ENCODE measurements at regions not wholly inside any gene's neighbourhood (a gene's known extent, or its start where the extent isn't known, plus 50 kb on each side); places are given as distances from the start of the nearest gene placed in this dataset.

GRCh38 chr2:209062210-209062609 lies 361.6 kb upstream of the MAP2 start:
- no peaks in the 10 kb centered on the region for H4K20me1 ChIP-seq (ENCODE audit: insufficient read depth, low read length)
- no peaks in the 10 kb centered on the region for H3K4me1 ChIP-seq (ENCODE audit: insufficient read depth, low read length)
- no peak for ATAC-seq (ENCODE audit: insufficient read depth, low read depth)
- no peaks in the 10 kb centered on the region for H3K27me3 ChIP-seq (ENCODE audit: insufficient read depth, low read length, poor library complexity)
- no peak overlapping the region for H3K4me2 ChIP-seq (ENCODE audit: insufficient read depth, low read length)
- no peak overlapping the region for H3K9ac ChIP-seq (ENCODE audit: low read depth, low read length)
- no peaks in the 10 kb centered on the region for H3K36me3 ChIP-seq (ENCODE audit: insufficient read depth, low read length)
- no peak overlapping the region for H3K27ac ChIP-seq (ENCODE audit: low read length)
- no peak overlapping the region for H3K4me3 ChIP-seq (ENCODE audit: low read depth in 1 of 2, low read length in 2 of 2)
- no peak overlapping the region for H2AFZ ChIP-seq (ENCODE audit: low read depth, low read length)
- no peaks in the 10 kb centered on the region for H3K79me2 ChIP-seq (ENCODE audit: insufficient read depth, low read length)
- H3K9me3 ChIP-seq (ENCODE audit: insufficient read depth, low read length, severe bottlenecking) = no peaks in the 10 kb centered on the region
- no peak for TF ChIP-seq CTCF (IDR thresholded peaks at IDR 0.05; ENCODE audit: borderline replicate concordance, extremely low read depth, low read length, poor library complexity, severe bottlenecking)
- TF ChIP-seq EZH2 (IDR thresholded peaks at IDR 0.05; ENCODE audit: borderline replicate concordance, low read depth, low read length, severe bottlenecking) = no peak
- DNase-seq = no peak

DNA sequence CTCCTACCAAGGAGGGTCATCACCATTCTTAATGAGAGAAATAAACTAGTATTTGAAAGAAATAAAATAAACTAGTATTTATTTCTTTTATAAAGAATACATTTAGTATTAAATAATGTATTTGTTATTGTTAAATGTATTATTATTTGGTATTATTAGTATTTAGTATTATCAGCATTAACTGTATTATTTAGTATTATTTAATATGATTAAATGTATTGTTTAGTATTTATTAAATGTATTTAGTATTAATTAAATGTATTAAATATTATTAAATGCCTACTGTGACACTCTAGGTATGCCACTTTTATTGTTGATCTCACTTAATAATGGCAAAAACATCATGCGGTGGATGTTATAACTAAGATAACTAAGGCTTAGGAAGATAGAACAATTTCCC lies 353.6 kb upstream of the MAP2 start:
- no peaks in the 10 kb centered on the region for H3K36me3 ChIP-seq (ENCODE audit: insufficient read depth, low read length)
- H3K27ac ChIP-seq (ENCODE audit: low read length) = no peak overlapping the region
- no peak overlapping the region for H3K4me3 ChIP-seq (ENCODE audit: low read depth in 1 of 2, low read length in 2 of 2)
- no peak for TF ChIP-seq CTCF (IDR thresholded peaks at IDR 0.05; ENCODE audit: borderline replicate concordance, extremely low read depth, low read length, poor library complexity, severe bottlenecking)
- TF ChIP-seq EZH2 (IDR thresholded peaks at IDR 0.05; ENCODE audit: borderline replicate concordance, low read depth, low read length, severe bottlenecking) = no peak
- H2AFZ ChIP-seq (ENCODE audit: low read depth, low read length) = no peak overlapping the region
- H3K9me3 ChIP-seq (ENCODE audit: insufficient read depth, low read length, severe bottlenecking) = no peaks in the 10 kb centered on the region
- no peaks in the 10 kb centered on the region for H4K20me1 ChIP-seq (ENCODE audit: insufficient read depth, low read length)
- H3K4me1 ChIP-seq (ENCODE audit: insufficient read depth, low read length) = no peaks in the 10 kb centered on the region
- H3K27me3 ChIP-seq (ENCODE audit: insufficient read depth, low read length, poor library complexity) = no peaks in the 10 kb centered on the region
- H3K9ac ChIP-seq (ENCODE audit: low read depth, low read length) = no peak overlapping the region
- no peak for DNase-seq
- H3K79me2 ChIP-seq (ENCODE audit: insufficient read depth, low read length) = no peaks in the 10 kb centered on the region
- ATAC-seq (ENCODE audit: insufficient read depth, low read depth) = no peak
- H3K4me2 ChIP-seq (ENCODE audit: insufficient read depth, low read length) = no peak overlapping the region

GRCh38 chr2:209073151-209073550 lies 350.7 kb upstream of the MAP2 start:
- ATAC-seq (ENCODE audit: insufficient read depth, low read depth) (no peak), DNase-seq (no peak)
- Histone ChIP-seq H3K4me1 (ENCODE audit: insufficient read depth, low read length) (no peaks in the 10 kb centered on the region), H2AFZ (ENCODE audit: low read depth, low read length) (no peak overlapping the region), H4K20me1 (ENCODE audit: insufficient read depth, low read length) (no peaks in the 10 kb centered on the region), H3K27ac (ENCODE audit: low read length) (no peak overlapping the region), H3K36me3 (ENCODE audit: insufficient read depth, low read length) (no peaks in the 10 kb centered on the region), H3K4me2 (ENCODE audit: insufficient read depth, low read length) (no peak overlapping the region), H3K4me3 (ENCODE audit: low read depth in 1 of 2, low read length in 2 of 2) (no peak overlapping the region), H3K9ac (ENCODE audit: low read depth, low read length) (no peak overlapping the region), H3K79me2 (ENCODE audit: insufficient read depth, low read length) (no peaks in the 10 kb centered on the region), H3K27me3 (ENCODE audit: insufficient read depth, low read length, poor library complexity) (no peaks in the 10 kb centered on the region), H3K9me3 (ENCODE audit: insufficient read depth, low read length, severe bottlenecking) (no peaks in the 10 kb centered on the region)
- no peak for TF ChIP-seq EZH2 (IDR thresholded peaks at IDR 0.05; ENCODE audit: borderline replicate concordance, low read depth, low read length, severe bottlenecking)
- TF ChIP-seq CTCF (IDR thresholded peaks at IDR 0.05; ENCODE audit: borderline replicate concordance, extremely low read depth, low read length, poor library complexity, severe bottlenecking) = no peak

DNA sequence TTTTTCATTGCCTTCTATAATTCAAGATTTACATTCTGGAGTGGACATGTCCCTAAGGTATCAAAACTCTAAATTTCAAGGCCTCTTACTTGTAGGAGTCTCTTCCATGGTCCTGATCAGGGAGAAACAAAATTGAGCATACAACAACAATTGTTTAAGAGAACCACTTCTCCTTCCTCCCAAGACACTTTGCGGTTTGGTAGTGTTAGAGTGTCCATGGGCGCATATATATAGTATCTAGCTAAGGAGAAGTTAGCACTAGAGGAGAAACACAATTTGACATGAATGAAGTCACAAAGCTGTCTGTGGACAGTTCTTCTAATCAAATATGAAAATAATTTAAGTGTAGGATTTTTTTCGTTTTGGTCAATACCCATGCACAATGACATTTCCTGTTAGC lies 349.1 kb upstream of the MAP2 start:
- Histone ChIP-seq H3K79me2 (ENCODE audit: insufficient read depth, low read length) (no peaks in the 10 kb centered on the region), H3K9me3 (ENCODE audit: insufficient read depth, low read length, severe bottlenecking) (no peaks in the 10 kb centered on the region), H3K27ac (ENCODE audit: low read length) (no peak overlapping the region), H3K36me3 (ENCODE audit: insufficient read depth, low read length) (no peaks in the 10 kb centered on the region), H3K4me3 (ENCODE audit: low read depth in 1 of 2, low read length in 2 of 2) (no peak overlapping the region), H3K27me3 (ENCODE audit: insufficient read depth, low read length, poor library complexity) (no peaks in the 10 kb centered on the region), H3K4me1 (ENCODE audit: insufficient read depth, low read length) (no peaks in the 10 kb centered on the region), H3K4me2 (ENCODE audit: insufficient read depth, low read length) (no peak overlapping the region), H3K9ac (ENCODE audit: low read depth, low read length) (no peak overlapping the region), H2AFZ (ENCODE audit: low read depth, low read length) (no peak overlapping the region), H4K20me1 (ENCODE audit: insufficient read depth, low read length) (no peaks in the 10 kb centered on the region)
- TF ChIP-seq EZH2 (IDR thresholded peaks at IDR 0.05; ENCODE audit: borderline replicate concordance, low read depth, low read length, severe bottlenecking) = no peak
- no peak for TF ChIP-seq CTCF (IDR thresholded peaks at IDR 0.05; ENCODE audit: borderline replicate concordance, extremely low read depth, low read length, poor library complexity, severe bottlenecking)
- no peak for ATAC-seq (ENCODE audit: insufficient read depth, low read depth)
- no peak for DNase-seq

Measured in DND-41 (cell line).